DMS 273 (cell line): ENCODE measurements at regions not wholly inside any gene's neighbourhood (a gene's known extent, or its start where the extent isn't known, plus 50 kb on each side); places are given as distances from the start of the nearest gene placed in this dataset.

Experiments
- DNase-seq: peaks from one replicate; lab custom pipeline; 2025; ENCODE audit not compliant: unreplicated experiment; lab: John Stamatoyannopoulos, UW

- DNase-seq, result peak; percentile 28
Observed at GRCh38 chr6:169959136-169960002, 207.9 kb downstream of the ERMARD start.

GRCh38 chr6:169958510-169958909 is 207.1 kb downstream of the ERMARD start:
- DNase-seq, result no peak

GRCh38 chr6:169957351-169957963 is 206.0 kb downstream of the ERMARD start:
- no peak for DNase-seq

- no peak for DNase-seq
Observed at GRCh38 chr6:169956580-169956979, 205.2 kb downstream of the ERMARD start.

GRCh38 chr6:169955731-169956437 is 204.5 kb downstream of the ERMARD start:
- no peak for DNase-seq

GRCh38 chr6:169954977-169955376 is 203.6 kb downstream of the ERMARD start:
- no peak for DNase-seq

GRCh38 chr6:169953686-169954085 is 202.3 kb downstream of the ERMARD start:
- no peak for DNase-seq

GRCh38 chr6:169950558-169950957 is 199.1 kb downstream of the ERMARD start:
- peak; percentile 57 for DNase-seq

GRCh38 chr6:169949511-169950097 is 198.2 kb downstream of the ERMARD start:
- DNase-seq, result no peak

- DNase-seq, result no peak
Observed at GRCh38 chr6:169946971-169947370, 195.5 kb downstream of the ERMARD start.

- DNase-seq, result no peak
Observed at GRCh38 chr6:169945117-169945516, 193.7 kb downstream of the ERMARD start.

GRCh38 chr6:169944415-169944814 is 193.0 kb downstream of the ERMARD start:
- DNase-seq, result no peak

- DNase-seq, result no peak
Observed at GRCh38 chr6:169944061-169944337, 192.6 kb downstream of the ERMARD start.

GRCh38 chr6:169943241-169944060 is 192.0 kb downstream of the ERMARD start:
- no peak for DNase-seq

- no peak for DNase-seq
Observed at GRCh38 chr6:169942173-169942572, 190.8 kb downstream of the ERMARD start.

- DNase-seq, result no peak
Observed at GRCh38 chr6:169940481-169941271, 189.3 kb downstream of the ERMARD start.

GRCh38 chr6:169939554-169940164 is 188.2 kb downstream of the ERMARD start:
- DNase-seq, result no peak

GRCh38 chr6:169938731-169939130 is 187.3 kb downstream of the ERMARD start:
- no peak for DNase-seq

- no peak for DNase-seq
Observed at GRCh38 chr6:169938262-169938701, 186.9 kb downstream of the ERMARD start.
